ENCODE measurements at regions not wholly inside any gene's neighbourhood (a gene's known extent, or its start where the extent isn't known, plus 50 kb on each side); places are given as distances from the start of the nearest gene placed in this dataset.

DNA sequence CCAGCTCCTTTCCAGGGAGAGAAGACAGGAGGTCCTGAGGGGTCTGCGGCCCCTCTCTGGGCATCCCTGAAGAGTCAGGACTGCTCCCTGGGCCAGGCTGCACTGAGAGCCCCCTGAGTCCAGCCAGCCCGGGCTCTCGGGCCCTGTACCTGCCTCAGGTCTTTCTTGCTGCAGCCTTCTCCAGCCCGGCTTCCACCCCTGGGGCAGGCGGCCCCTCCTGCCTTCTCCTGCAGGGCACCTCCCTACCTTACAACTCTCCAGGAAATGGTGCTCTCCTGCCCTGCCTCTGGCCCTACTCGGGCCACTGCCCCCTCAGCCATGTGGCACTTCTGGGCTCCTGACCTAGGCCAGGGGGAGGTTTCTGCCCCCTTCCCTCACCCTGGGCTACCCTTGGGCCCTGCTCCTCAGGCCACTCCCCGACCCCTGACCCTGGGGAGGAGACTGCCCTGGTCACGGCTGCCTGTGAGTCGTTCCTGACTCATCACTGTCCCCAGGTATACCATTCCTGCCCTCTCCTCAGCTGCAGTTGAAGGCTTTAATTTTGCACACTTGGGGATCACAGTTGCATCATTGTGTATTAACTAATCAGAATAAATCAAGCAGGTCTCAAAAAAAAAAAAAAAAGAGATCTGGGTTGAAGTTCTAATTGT lies 251.1 kb downstream of the NXPE2 start:
- Histone ChIP-seq H3K9me3 (peaks cover 0 to 9% (median 0%) of the 10 kb centered on the region in 4 donors), H3K27ac (no peak overlapping the region), H3K4me3 (no peak overlapping the region), H3K4me1 (no peaks in the 10 kb centered on the region), H3K36me3 (no peaks in the 10 kb centered on the region), H3K27me3 (no peaks in the 10 kb centered on the region)
- intact Hi-C loops (cut with DNase I) = no loop called here
- WGBS, 2 donors = 71 to 75% methylated on average over 9 of the region's 9 CpGs
- TF ChIP-seq EP300 (IDR thresholded peaks at IDR 0.05) = no peak
- no peak for TF ChIP-seq CTCF (IDR thresholded peaks at IDR 0.05)
- TF ChIP-seq POLR2AphosphoS5 (IDR thresholded peaks at IDR 0.05) = no peak
- no peak for TF ChIP-seq POLR2A (IDR thresholded peaks at IDR 0.05)
- DNase-seq = no peak

GRCh38 chr11:114938799-114939198 lies 260.5 kb downstream of the NXPE2 start:
- intact Hi-C loops (cut with DNase I) = no loop called here
- Histone ChIP-seq H3K9me3 (peaks cover 0 to 6% (median 0%) of the 10 kb centered on the region in 4 donors), H3K4me3 (no peak overlapping the region), H3K27me3 (no peaks in the 10 kb centered on the region), H3K36me3 (no peaks in the 10 kb centered on the region), H3K27ac (no peak overlapping the region), H3K4me1 (no peaks in the 10 kb centered on the region)
- WGBS, 2 donors = 75 to 92% methylated on average over 3 of the region's 3 CpGs
- DNase-seq = no peak
- no peak for TF ChIP-seq POLR2AphosphoS5 (IDR thresholded peaks at IDR 0.05)
- TF ChIP-seq POLR2A (IDR thresholded peaks at IDR 0.05) = no peak
- TF ChIP-seq EP300 (IDR thresholded peaks at IDR 0.05) = no peak
- no peak for TF ChIP-seq CTCF (IDR thresholded peaks at IDR 0.05)

- Histone ChIP-seq H3K36me3 (no peaks in the 10 kb centered on the region), H3K9me3 (peaks cover 0 to 6% (median 0%) of the 10 kb centered on the region in 4 donors), H3K27me3 (no peaks in the 10 kb centered on the region), H3K4me1 (no peaks in the 10 kb centered on the region), H3K4me3 (no peak overlapping the region), H3K27ac (no peak overlapping the region)
- intact Hi-C loops (cut with DNase I) = no loop called here
- TF ChIP-seq POLR2AphosphoS5 (IDR thresholded peaks at IDR 0.05) = no peak
- TF ChIP-seq CTCF (IDR thresholded peaks at IDR 0.05) = no peak
- no peak for TF ChIP-seq POLR2A (IDR thresholded peaks at IDR 0.05)
- TF ChIP-seq EP300 (IDR thresholded peaks at IDR 0.05) = no peak
- DNase-seq = no peak
These were observed 263.9 kb downstream of the NXPE2 start for GRCh38 chr11:114942207-114942606.

GRCh38 chr11:114949614-114950351 lies 271.5 kb downstream of the NXPE2 start:
- TF ChIP-seq CTCF (IDR thresholded peaks at IDR 0.05) = no peak
- H3K9me3 ChIP-seq = no peaks in the 10 kb centered on the region
- H3K36me3 ChIP-seq = no peaks in the 10 kb centered on the region
- no peak overlapping the region for H3K27ac ChIP-seq
- DNase-seq = no peak
- no peaks in the 10 kb centered on the region for H3K27me3 ChIP-seq
- no peak overlapping the region for H3K4me3 ChIP-seq
- WGBS, 2 donors = 87 to 93% methylated on average over 13 of the region's 13 CpGs
- intact Hi-C loops (cut with DNase I) = no loop called here
- no peaks in the 10 kb centered on the region for H3K4me1 ChIP-seq
